ENCODE measurements at regions not wholly inside any gene's neighbourhood (a gene's known extent, or its start where the extent isn't known, plus 50 kb on each side); places are given as distances from the start of the nearest gene placed in this dataset.

GRCh38 chr3:194824701-194825111 is 139.0 kb downstream of the FAM43A start:
- TF ChIP-seq CTCF (conservative IDR thresholded peaks at IDR 0.05; ENCODE audit: low read length) (no peak), EZH2phosphoT487 (IDR thresholded peaks at IDR 0.05; ENCODE audit: borderline replicate concordance) (no peak)

All from Loucy (cell line).